ENCODE measurements at regions not wholly inside any gene's neighbourhood (a gene's known extent, or its start where the extent isn't known, plus 50 kb on each side); places are given as distances from the start of the nearest gene placed in this dataset.

GRCh38 chr13:59451236-59451635 lies 712.5 kb downstream of the DIAPH3 start:
- no peaks in the 10 kb centered on the region for H3K79me2 ChIP-seq
- no peaks in the 10 kb centered on the region for H3K27me3 ChIP-seq
- no peak for DNase-seq (ENCODE audit: low spot score)
- no peak overlapping the region for H3K4me3 ChIP-seq
- no peaks in the 10 kb centered on the region for H4K20me1 ChIP-seq (ENCODE audit: insufficient read depth, poor library complexity, severe bottlenecking)
- H3K9me3 ChIP-seq (ENCODE audit: low read depth), result no peaks in the 10 kb centered on the region
- H3K27ac ChIP-seq, result no peak overlapping the region
- no peaks in the 10 kb centered on the region for H3K9me2 ChIP-seq (replicated peaks; ENCODE audit: insufficient read depth)
- H3K36me3 ChIP-seq (replicated peaks; ENCODE audit: insufficient read depth, low read depth), result no peaks in the 10 kb centered on the region
- TF ChIP-seq EZH2 (IDR thresholded peaks at IDR 0.05; ENCODE audit: borderline replicate concordance) (no peak), CTCF (IDR thresholded peaks at IDR 0.05; ENCODE audit: poor library complexity) (no peak), EZH2phosphoT487 (IDR thresholded peaks at IDR 0.05; ENCODE audit: low read depth, severe bottlenecking, unreplicated experiment) (no peak)
- H2AFZ ChIP-seq, result no peak overlapping the region
- H3K4me2 ChIP-seq, result no peak overlapping the region
- no peaks in the 10 kb centered on the region for H3K4me1 ChIP-seq (ENCODE audit: insufficient read depth)

- Histone ChIP-seq H3K27me3 (no peaks in the 10 kb centered on the region), H4K20me1 (ENCODE audit: insufficient read depth, poor library complexity, severe bottlenecking) (no peaks in the 10 kb centered on the region), H3K36me3 (replicated peaks; ENCODE audit: insufficient read depth, low read depth) (no peaks in the 10 kb centered on the region), H3K4me2 (no peak overlapping the region), H2AFZ (no peak overlapping the region), H3K79me2 (no peaks in the 10 kb centered on the region), H3K4me3 (no peak overlapping the region), H3K9me3 (ENCODE audit: low read depth) (no peaks in the 10 kb centered on the region), H3K9me2 (replicated peaks; ENCODE audit: insufficient read depth) (no peaks in the 10 kb centered on the region), H3K4me1 (ENCODE audit: insufficient read depth) (no peaks in the 10 kb centered on the region), H3K27ac (no peak overlapping the region)
- DNase-seq (ENCODE audit: low spot score), result no peak
- WGBS (ENCODE audit: low lambda C conversion rate, missing lambda C conversion rate), result 75% methylated on average over 8 of the region's 8 CpGs
- TF ChIP-seq CTCF (IDR thresholded peaks at IDR 0.05; ENCODE audit: poor library complexity) (no peak), EZH2 (IDR thresholded peaks at IDR 0.05; ENCODE audit: borderline replicate concordance) (no peak), EZH2phosphoT487 (IDR thresholded peaks at IDR 0.05; ENCODE audit: low read depth, severe bottlenecking, unreplicated experiment) (no peak)
Measured at GRCh38 chr13:59452189-59452890, 711.4 kb downstream of the DIAPH3 start.

- 46% methylated on average over 9 of the region's 9 CpGs for WGBS (ENCODE audit: low lambda C conversion rate, missing lambda C conversion rate)
- Histone ChIP-seq H4K20me1 (ENCODE audit: insufficient read depth, poor library complexity, severe bottlenecking) (no peaks in the 10 kb centered on the region), H3K36me3 (replicated peaks; ENCODE audit: insufficient read depth, low read depth) (no peaks in the 10 kb centered on the region), H3K9me2 (replicated peaks; ENCODE audit: insufficient read depth) (no peaks in the 10 kb centered on the region), H3K4me2 (no peak overlapping the region), H3K9me3 (ENCODE audit: low read depth) (no peaks in the 10 kb centered on the region), H3K27me3 (no peaks in the 10 kb centered on the region), H3K4me3 (no peak overlapping the region), H3K4me1 (ENCODE audit: insufficient read depth) (no peaks in the 10 kb centered on the region), H2AFZ (no peak overlapping the region), H3K27ac (no peak overlapping the region), H3K79me2 (no peaks in the 10 kb centered on the region)
- TF ChIP-seq EZH2 (IDR thresholded peaks at IDR 0.05; ENCODE audit: borderline replicate concordance) (no peak), CTCF (IDR thresholded peaks at IDR 0.05; ENCODE audit: poor library complexity) (no peak), EZH2phosphoT487 (IDR thresholded peaks at IDR 0.05; ENCODE audit: low read depth, severe bottlenecking, unreplicated experiment) (no peak)
- no peak for DNase-seq (ENCODE audit: low spot score)
Measured at GRCh38 chr13:59458908-59459579, 704.7 kb downstream of the DIAPH3 start.

Data from hepatocyte (in vitro differentiated cells).